Endothelial cell of umbilical vein (primary cell): ENCODE measurements at regions not wholly inside any gene's neighbourhood (a gene's known extent, or its start where the extent isn't known, plus 50 kb on each side); places are given as distances from the start of the nearest gene placed in this dataset.

Source experiments
- MYC ChIP-seq: IDR thresholded peaks from one replicate; pipeline ENCODE4 v1.6.1; 2011; ENCODE audit warnings: mild to moderate bottlenecking, low read depth, low read length
- POLR2A ChIP-seq: IDR thresholded peaks from 2 replicates; pipeline ENCODE4 v1.6.1; 2012; ENCODE audit warnings: low read depth, mild to moderate bottlenecking, control low read depth, low read length
- POLR2AphosphoS5 ChIP-seq: IDR thresholded peaks from 2 replicates; pipeline ENCODE4 v1.6.1; 2012; ENCODE audit warnings: low read depth, mild to moderate bottlenecking, control low read depth, low read length, moderate library complexity; ENCODE audit not compliant: insufficient read depth
- TF ChIP-seq, protein P1 (sequence below), 2 donors: IDR thresholded peaks; 1 replicate in 1 of 2; 2 replicates in 1 of 2; pipeline ENCODE4 v1.5.1; 2011; ENCODE audit warnings: low read length in 2 of 2, mild to moderate bottlenecking in 2 of 2, moderate library complexity in 2 of 2, control low read depth in 1 of 2, inconsistent platforms in 1 of 2, low read depth in 1 of 2; ENCODE audit not compliant: insufficient read depth in 1 of 2; ENCODE audit errors: extremely low read depth in 1 of 2

- TF ChIP-seq, protein P1, sequence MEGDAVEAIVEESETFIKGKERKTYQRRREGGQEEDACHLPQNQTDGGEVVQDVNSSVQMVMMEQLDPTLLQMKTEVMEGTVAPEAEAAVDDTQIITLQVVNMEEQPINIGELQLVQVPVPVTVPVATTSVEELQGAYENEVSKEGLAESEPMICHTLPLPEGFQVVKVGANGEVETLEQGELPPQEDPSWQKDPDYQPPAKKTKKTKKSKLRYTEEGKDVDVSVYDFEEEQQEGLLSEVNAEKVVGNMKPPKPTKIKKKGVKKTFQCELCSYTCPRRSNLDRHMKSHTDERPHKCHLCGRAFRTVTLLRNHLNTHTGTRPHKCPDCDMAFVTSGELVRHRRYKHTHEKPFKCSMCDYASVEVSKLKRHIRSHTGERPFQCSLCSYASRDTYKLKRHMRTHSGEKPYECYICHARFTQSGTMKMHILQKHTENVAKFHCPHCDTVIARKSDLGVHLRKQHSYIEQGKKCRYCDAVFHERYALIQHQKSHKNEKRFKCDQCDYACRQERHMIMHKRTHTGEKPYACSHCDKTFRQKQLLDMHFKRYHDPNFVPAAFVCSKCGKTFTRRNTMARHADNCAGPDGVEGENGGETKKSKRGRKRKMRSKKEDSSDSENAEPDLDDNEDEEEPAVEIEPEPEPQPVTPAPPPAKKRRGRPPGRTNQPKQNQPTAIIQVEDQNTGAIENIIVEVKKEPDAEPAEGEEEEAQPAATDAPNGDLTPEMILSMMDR (IDR thresholded peaks at IDR 0.05; ENCODE audit: extremely low read depth in 1 of 2, insufficient read depth in 1 of 2, low read depth in 1 of 2, low read length in 2 of 2): no peak
- TF ChIP-seq POLR2A (no peak), MYC (no peak), POLR2AphosphoS5 (no peak)
Observed at GRCh38 chr22:27309697-27310096, 491.9 kb downstream of the MN1 start.
